Activated naive CD4-positive, alpha-beta T cell treated with Interleukin-2 at 50 U/mL for 16 hours (primary cell): ENCODE measurements at regions not wholly inside any gene's neighbourhood (a gene's known extent, or its start where the extent isn't known, plus 50 kb on each side); places are given as distances from the start of the nearest gene placed in this dataset.
"Not testable (repeated sequence)": the region's sequence is repeated elsewhere in the genome, so short reads cannot be mapped to it uniquely, and the experiment has no call there.

Experiments used
- DNase-seq: peaks from one replicate; pipeline ENCODE4 v3.0.0-alpha.2; 2020

DNA sequence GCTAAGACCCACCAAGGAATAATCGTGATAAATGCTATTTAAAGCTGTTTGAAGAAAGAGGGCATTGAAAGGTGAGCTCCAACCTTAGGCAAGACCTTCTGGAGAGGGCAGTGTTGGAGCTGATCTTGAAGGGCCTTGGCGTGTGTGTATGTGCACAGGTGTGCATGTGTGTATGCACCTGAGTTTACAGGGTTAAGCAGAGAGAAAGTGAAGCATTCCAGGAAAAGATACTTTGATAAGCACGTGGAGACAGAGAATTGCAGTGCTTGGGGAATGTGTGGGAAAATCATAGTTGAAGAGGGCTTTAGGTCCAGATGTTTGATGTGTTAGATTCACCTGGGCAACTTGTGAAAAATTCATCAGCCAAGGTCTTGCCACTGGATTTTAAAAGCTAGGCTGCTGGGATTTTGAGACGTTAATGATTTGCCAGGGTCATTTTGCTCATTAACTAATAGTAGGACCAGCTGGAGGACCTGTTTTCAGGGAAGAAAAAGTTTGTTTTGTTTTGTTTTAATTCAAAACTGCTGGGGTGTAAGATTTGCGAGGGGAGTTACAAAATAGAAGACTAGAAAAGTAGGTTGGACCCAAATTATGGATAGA, 78.3 kb upstream of the ANKRD55 start:
- DNase-seq = no peak

DNA sequence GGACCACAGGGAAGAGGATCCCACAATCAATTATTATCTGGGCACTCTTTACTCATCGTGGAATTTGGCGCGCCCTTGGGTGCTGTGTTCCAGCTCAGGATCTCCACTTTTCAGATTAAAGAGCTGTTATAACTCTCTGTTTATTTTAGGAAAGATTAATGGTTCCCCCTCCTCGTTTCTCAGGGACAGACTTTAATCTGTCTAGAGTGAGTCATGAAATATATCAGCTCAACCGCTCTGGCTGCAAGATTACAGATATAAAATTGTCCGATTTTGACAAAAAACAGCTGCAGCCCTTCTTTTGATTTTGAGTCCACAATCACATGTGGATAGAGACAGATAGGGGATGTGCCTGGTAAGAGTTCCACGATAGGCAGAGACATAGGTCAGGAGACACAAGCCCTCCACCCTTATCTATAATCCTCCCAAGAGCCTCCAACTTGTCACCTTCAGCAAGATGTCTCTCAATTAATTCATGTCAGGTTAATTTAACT, 77.6 kb upstream of the ANKRD55 start:
- DNase-seq = no peak

DNA sequence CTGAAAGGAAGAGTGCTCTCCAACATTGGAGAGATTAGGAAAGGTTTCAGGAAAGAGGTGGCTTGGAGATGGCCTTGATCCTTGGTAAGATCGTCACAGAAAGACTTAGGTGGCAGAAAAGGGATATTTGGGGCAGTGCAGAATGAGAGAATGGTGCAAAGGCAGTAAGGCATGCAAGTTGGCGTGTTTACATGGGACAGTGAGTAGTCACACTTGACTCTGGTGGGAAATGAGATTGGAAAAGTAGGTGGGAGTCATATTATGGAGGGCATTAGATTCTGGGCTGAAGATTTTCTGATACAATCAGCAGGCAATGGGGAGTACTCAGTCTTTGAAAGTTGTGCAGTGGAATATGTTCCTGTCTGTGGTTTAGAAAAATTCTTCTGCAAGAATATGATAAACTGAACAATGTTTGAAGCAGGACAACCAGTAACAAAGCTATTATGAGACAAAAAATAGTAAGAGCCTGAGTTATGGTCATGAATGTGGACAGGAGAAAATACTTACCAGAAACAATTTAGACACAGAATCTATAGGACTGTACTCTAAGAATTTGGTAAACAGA, 76.2 kb upstream of the ANKRD55 start:
- DNase-seq = no peak

DNA sequence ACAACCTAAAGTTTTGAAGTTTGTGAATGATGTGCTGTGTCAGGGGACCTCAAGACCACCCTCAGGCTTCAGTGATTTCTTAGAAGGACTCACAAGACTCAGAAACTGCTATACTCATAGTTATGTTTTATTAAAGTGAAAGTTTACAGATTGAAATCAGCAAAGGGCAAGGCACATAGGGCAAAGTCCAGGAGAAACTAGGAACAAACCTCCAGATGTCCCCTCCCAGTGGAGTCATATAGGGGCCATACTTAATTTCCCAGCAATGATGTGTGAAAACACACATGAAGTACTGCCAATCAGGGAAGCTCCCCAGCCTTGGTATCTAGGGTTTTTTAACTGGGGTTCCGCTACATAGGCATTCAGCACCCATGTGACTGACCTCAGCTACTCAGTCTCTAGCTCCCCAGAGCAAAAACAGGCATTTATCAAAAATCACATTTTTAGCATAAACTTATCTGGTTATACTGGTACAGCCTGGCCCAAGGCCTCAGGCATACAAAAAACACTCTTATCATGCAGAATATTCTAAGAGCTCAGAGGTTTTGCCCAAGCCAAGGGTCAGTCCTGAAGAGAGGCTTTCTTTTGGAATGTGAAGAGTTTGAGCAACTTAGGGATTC, 74.7 kb upstream of the ANKRD55 start:
- no peak for DNase-seq

DNA sequence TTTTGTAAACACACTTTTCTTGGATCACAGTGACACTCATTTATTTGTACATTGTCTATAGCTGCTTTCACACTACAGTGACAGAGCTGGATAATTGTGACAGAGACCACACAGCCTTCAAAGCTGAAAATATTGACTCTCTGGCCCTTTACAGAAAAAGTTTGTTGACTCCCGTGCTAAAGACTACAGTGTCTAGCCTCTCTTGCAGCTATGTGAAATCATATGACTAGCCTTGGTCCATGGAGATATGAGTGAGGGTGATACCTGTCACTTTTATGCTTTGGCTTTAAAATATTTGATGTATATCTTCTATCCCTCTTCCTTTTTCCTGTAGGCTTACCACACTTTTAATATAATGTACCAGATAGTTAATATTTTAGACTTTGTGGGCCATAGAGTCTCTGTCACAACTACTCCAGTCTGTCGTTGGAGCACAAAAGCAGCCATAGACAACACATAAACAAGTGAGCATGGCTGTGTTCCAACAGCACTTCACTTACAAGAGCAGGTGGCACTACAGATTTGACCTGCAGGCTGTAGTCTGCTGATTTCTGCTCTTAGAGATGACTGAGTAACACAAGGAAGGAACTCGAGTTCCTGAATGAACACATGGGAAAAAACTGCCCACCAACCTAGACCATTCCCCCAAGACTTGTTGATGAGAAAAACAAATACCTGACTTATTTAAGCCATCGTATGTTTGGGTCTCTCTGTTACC, 73.5 kb upstream of the ANKRD55 start:
- no peak for DNase-seq

DNA sequence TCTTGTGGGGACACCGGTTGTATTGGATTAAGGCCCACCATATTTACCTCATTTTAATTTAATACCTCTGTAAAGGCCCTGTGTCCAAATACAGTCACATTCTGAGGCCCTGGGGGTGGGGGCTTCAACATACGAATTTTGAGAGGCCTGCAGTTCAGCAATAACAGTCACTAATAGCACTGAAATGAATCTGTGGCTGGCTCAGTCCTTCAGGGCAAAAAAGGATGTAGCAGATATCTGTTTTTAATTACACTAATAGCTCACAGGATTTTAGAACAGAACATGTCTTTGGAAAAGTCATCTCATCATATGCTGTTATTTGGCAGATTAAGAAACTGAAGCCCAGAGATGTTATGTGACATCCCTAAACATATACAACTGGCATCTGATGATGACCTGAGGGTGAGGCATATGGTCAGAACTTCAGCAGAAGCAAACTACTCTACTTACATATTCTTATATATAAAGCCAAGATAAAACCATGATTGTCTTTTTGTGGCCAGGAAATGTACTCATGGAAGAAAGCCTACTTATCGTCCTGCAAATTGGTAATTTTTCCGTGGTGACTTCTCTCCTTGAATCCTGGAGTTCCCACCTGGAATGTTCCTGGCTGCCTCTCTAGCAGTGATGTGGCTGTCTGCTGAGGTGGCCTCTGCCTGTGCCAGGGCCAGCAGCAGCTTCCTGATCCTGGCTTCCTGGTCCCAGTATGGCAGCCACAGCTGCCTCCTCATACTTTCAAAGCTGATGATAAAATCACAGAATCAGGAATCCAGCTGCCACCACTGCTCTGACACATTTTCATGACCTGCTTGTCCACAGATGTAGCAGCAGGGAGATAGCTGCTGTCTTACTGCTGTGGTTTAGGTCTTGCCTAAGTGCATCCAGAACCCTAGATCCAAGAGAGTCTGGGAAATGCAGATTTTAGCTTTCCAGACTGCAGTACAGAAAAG, 72.1 kb upstream of the ANKRD55 start:
- no peak for DNase-seq

DNA sequence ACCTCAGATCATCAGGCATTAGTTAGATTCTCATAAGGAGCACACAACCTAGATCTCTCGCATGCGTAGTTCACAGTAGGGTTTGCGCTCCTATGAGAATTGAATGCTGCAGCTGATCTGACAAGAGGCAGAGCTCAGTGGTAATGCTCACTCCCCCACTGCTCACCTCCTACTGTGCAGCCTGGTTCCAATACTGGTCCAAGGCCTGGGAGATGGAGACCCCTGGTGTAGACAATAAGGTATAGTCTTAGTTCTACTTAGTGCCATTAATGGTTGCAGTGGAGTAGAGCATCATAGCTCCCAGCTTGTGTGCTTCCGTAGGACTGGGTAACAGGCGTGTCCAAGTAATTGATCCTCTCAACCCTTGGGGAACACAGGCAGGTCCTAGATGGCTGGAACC, 70.4 kb upstream of the ANKRD55 start:
- DNase-seq = no peak

DNA sequence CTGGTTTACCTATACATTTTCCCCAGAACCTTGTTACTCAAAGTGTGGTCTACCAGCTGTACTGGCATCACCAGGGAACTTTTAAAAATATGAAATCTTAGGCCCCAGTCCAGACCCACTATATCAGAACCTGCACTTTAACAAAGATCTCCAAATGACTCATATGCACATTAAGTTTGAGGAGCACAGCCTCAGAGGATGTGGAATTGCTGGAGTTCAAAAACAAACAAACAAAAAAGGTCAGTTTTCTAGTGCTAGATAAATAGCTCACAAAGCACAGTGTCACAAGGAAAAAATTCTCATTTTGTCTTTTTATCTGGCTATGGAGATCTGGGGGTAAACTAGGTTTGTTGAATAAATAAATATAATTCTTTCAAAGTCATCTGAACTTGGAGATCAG, 68.9 kb upstream of the ANKRD55 start:
- DNase-seq = no peak

DNA sequence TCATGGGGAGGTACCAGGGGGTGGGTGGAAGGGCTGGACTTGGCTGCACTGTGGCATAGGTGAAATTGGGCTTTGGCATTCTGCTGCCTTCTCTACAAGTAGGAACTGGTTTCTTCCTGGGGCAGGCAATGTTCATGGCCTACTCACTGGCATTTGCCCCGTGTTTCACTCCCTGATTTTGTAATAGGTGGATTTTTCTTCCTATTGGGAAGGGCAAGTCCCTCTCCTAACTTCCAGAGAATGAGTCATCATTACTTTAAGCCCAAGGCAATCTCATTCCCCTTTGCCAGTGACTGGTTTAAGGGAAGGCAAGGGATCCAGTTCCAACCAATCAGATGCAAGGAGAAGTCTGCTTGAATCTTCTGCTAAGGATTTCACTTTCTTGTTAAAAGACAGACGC, 67.9 kb upstream of the ANKRD55 start:
- no peak for DNase-seq

DNA sequence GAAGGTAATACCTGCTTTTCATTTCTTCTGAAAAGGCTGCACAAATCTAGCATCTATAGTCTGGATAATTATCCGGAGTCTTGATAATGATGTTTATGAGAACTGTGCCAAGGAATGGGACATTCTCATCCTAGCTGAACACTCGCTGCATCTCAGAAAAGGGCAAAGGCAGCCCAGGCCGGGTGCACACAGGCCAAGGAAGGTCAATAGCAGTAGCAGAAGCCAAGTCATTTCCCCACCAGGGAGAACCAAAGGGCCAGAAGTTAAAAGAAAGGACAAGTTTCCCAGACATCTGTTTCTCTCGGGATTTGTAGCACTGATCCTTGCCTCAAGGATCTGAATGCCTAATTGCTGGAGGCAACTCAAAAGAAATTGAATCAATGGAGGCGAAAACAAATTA, 66.1 kb upstream of the ANKRD55 start:
- DNase-seq = no peak

DNA sequence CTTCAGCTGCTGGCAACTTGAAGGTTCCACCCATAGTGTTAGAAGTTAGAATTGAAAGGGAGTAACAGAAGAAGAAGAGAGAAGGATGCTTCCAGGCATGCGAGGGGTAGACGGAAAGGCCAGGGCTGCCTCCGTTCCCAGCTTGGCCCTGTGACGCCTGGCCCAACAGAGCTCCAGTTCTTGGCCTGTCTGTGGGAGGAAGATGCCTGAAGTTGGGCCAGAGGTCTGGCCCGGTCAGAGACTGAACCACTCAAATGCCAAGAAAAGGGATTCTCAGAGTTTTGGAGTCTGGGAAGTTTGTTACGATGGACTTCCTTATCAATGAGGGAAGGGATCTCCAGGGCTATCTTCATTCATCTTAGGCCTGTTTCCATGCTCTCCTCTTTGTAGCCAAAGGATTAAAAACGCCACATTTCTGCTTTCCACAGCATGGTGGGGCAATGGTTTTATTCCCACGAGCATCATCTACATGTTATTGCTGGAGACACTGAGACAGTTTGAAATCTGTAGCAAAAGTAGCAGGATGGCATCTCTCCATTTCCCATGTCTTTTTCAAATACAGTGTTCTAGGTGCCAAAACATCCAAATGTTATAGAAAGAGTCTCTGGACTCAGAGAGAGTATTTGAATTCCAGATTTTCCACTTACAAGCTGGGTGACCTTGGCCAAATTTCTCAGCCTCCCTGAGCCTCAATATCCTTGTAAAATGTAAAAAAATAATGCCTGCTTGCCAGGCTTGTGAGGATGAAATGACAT, 65.4 kb upstream of the ANKRD55 start:
- no peak for DNase-seq

DNA sequence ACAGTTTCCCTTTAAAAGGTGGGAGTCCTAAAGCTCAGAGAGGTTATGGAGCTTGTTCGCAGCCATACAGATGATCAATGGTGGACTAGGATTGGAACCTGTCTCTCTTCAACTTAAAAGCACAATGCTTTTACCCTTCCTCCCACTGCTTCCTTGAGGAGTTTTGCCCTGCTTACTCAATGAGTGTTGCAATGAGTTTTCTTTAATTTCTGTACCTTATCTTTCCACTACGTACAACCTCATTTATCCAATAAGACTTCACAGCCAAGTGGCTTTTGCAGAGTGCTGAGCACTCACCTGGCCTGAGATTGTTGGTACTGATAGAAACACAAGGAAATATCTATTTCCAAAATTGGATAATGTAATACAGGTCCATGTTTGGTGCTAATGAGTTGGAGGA, 64.7 kb upstream of the ANKRD55 start:
- DNase-seq = no peak

DNA sequence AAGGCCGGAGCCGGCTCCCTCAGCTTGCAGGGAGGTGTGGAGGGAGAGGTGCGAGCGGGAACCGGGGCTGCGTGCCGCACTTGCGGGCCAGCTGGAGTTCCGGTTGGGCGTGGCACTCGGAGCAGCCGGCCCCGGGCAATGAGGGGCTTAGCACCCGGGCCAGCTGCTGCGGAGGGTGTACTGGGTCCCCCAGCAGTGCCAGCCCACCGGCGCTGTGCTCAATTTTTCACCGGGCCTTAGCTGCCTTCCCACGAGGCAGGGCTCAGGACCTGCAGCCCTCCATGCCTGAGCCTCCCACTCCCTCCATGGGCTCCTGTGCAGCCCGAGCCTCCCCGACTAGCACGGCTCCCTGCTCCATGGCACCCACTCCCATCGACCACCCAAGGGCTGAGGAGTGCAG, 62.2 kb upstream of the ANKRD55 start:
- DNase-seq = not testable (repeated sequence)

DNA sequence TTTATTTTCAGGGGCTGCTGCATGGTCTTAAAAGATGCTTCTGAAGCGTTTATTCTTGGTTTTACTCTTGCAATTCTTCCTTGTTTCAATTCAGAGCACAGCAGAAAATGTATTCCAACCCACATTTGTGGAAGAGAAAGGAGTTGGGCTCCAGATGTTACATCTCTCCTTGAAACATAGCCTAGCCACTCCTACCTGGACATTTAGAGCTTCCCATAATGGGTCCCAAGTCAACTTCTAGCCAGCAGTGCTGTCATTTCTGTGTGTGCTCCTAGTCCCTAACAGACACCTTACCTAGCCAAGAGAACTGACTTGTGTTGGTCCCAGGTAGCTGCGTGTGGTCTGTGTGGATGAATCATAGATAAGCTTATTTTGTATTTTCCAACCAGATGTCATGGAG, 61.2 kb upstream of the ANKRD55 start:
- DNase-seq = no peak

DNA sequence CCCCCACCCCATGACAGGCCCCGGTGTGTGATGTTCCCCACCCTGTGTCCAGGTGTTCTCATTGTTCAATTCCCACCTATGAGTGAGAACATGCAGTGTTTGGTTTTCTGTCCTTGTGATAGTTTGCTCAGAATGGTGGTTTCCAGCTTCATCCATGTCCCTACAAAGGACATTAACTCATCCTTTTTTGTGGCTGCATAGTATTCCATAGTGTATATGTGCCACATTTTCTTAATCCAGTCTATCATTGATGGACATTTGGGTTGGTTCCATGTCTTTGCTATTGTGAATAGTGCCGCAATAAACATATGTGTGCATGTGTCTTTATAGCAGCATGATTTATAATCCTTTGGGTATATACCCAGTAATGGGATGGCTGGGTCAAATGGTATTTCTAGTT, 59.7 kb upstream of the ANKRD55 start:
- DNase-seq = not testable (repeated sequence)

DNA sequence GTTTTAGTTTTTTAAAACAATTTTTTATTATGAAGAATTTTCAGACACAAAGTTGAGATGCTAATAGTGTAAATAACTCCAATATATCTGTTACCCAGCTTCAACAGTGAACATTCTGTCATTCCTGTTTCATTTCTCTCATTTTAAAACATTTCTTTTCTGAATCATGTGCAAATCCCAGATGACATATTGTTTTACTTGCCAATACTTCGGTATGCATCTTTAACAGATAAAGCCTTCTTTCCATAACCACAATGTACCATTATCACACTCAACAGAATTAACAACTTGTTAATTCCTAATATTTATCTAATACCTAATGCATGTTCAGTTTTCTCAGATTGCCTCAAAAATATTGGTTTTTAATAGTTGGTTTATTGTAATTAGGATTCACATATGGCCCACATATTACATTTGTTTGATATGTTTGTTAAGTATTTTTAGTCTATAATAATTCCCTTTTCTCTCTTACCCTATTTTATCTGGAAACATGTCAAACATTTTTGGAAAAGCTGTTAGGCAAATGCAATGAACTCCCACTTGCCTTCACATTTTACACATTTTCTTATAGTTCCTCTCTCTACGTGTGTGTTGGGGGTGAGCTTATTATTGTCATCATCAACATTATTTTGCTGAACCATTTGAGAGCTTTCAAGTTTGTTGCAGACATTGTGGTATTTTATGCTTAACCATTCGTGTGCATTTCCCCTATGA, 58.7 kb upstream of the ANKRD55 start:
- DNase-seq = no peak

DNA sequence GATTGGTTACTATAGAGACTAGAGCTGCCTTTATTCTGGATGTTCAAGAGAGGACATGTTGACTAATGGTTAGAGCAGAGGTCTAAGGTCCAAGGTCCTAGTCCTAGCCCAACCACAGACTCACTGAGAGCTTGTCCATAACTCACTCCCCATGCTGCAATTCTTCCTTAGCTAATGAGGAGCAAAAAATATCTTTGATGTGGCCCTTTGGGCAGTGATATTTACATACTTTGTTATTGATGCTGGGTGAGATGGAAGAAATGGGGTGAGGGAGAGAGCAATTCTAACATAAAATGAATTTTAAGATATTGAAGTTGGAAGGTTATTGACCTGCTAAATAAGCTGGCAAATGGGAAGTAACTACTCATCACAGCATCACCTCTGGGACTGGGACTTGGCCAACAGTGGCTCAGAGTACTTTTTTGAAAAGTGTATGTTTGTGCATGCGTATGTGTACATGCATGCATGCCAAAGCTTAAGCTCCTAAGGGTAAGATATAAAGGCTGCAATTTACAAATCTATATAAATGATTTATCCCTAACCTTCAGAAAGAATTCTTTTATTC, 58.0 kb upstream of the ANKRD55 start:
- DNase-seq = no peak

DNA sequence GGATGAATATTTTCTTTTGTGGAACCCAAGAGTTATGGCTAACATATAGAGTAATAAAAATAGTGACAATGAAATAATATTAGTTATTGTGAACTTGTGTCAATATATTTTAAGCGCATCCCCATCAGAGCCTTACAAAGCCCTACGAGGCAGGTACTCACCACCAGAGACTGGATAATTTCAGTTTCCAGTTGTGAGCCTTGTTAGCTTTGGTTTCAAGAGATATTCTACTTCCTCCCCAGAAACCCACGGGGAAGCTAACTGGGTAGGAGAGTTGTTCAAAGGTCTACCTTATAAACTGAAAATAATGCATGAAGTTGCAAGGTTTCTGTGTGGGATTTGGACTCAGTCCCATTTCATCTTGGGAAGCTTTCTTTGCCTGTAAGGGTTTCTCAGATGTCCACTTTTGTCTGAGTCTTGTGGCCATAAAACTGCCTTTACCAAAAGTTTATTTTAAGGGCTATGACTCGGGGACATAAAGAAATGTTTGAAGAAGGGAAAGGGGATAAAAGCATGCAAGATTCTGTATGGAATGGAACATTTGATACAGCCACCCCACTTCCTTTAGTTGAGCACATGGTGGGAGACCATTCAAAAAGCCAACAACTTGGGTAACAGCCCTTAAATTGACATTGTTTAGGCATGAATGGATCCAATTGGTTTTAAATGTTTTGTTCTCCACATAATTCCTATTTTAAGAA, 57.4 kb upstream of the ANKRD55 start:
- DNase-seq = no peak

DNA sequence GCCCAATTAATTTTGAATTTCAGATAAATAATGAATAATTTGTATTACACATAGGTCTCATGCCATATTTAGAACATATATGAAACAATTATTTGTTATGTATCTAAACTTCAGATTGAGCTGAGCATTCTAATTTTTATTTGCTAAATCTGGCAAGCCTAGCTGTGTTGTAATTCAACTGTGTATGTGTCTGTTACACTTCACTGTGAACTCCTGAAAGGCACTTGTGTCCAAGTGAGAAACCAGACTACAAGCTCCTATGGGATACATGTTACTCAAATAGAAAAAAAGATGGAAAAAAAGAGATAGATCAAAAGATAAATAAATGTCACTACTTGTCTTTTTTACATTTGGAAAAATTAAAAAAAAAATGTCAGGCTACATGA, 56.5 kb upstream of the ANKRD55 start:
- no peak for DNase-seq

DNA sequence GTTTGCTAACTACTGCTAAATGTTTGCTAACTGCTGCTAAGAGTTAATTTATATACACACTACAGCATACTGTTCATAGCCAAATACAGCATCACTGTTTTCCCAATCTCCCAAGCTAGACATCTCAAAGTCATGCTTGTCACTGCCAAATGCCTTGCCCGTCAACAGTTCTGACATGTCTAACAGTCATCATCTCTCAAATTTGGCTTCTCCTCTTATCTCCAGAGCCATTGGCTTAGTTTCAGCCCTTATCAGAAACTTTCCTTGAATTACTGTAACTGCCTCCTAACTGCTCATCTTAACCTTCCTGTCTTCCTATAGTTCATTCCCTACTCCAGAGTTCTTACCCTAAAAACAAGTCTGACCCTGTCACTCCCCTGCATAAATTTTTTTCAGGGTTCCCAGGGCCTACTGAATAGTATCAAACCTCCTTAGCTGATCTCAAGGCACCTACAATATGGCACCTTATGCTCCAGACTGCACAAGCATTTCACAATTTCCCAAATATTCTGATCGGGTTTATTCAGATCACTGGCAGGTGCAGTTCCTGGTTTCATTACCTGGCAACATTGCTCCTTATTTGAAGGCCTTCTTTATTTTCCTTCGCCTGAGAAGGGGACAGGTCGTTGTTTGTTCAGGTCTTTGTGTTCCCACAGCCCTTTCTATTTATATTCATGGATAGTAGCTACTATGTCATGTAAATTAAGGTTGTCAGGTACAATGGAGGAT, 55.9 kb upstream of the ANKRD55 start:
- DNase-seq = no peak
